Effector CD8-positive, alpha-beta T cell (primary cell): ENCODE measurements at regions not wholly inside any gene's neighbourhood (a gene's known extent, or its start where the extent isn't known, plus 50 kb on each side); places are given as distances from the start of the nearest gene placed in this dataset.
"Not testable (repeated sequence)": the region's sequence is repeated elsewhere in the genome, so short reads cannot be mapped to it uniquely, and the experiment has no call there.

Source experiments
- DNase-seq: peaks from one replicate; lab custom pipeline; 2025; lab: John Stamatoyannopoulos, UW

DNA sequence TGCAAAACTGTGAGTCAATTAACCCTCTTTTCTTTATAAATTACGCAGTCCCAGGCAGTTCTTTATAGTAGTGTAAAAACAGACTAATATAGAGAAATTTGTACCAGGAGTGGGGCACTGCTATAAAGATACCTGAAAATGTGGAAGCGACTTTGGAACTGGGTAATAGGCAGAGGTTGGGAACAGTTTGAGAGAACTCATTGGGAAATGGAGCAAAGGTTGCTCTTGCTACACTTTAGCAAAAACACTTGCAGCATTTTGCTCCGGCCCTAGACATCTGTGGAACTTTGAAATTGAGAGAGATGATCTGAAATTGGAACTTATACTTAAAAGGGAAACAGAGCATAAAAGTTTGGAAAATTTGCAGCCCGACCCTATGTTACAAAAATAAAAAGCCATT lies 810.9 kb downstream of the LTN1 start:
- DNase-seq = no peak

DNA sequence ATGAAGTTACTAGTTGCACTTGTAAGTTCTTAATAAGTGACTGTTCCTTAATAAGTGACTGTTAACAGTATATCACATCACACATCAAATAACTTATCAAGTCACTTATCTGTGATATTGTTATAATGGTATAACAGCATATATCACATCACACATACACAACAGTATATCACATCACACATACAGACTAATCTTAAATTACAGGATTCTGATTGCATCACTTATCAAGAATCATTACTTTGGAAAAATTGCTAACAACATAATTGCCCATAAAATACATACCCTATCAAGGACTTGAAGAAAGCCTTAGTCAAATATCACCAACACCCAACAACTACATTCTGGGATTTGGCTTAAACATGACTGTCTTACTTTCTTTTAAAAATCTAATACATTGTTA lies 813.5 kb downstream of the LTN1 start:
- no peak for DNase-seq

- no peak for DNase-seq
Measured at GRCh38 chr21:28177124-28177523, 815.6 kb downstream of the LTN1 start.

GRCh38 chr21:28174701-28175100 lies 818.0 kb downstream of the LTN1 start:
- DNase-seq = no peak

GRCh38 chr21:28174006-28174405 lies 818.7 kb downstream of the LTN1 start:
- DNase-seq = no peak

DNA sequence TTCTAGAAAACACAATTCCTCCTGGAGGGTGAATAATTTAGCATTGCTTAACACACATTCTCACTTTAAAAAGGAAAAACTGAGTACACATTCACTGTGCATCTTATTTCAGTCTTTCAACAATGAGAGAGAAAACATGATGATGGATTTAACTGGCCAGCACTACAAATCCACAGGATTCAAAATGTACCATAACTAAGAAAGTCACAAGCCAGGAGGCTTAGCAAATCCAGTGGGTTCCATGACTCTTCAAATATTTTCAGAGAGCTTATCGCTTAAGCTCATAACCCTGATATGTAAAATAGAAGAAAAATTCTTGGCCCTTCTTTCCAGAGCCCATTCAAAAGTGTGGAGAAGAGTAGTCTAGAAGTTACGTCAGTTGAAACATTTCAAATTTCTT lies 820.3 kb downstream of the LTN1 start:
- DNase-seq = no peak

- no peak for DNase-seq
Measured at GRCh38 chr21:28167366-28167765, 825.3 kb downstream of the LTN1 start.

GRCh38 chr21:28164519-28164918 lies 828.2 kb downstream of the LTN1 start:
- DNase-seq = not testable (repeated sequence)

DNA sequence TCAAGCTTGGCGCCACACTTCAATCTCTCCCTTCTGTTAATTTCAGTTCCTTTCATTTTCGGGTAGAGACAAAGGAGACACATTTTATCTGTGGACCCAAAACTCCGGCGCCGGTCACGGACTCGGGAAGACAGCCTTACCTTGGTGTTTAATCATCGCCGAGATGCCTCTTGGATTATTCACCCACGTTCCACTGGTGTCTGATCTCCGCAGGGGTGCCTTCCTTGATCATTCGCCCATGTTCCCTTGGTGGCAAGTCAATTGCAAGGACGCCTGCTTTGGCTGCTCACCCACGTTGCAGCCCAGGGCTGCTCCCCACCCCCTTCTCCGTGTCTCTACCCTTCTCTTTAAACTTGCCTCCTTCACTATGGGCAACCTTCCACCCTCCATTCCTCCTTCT lies 830.6 kb downstream of the LTN1 start:
- DNase-seq = not testable (repeated sequence)

DNA sequence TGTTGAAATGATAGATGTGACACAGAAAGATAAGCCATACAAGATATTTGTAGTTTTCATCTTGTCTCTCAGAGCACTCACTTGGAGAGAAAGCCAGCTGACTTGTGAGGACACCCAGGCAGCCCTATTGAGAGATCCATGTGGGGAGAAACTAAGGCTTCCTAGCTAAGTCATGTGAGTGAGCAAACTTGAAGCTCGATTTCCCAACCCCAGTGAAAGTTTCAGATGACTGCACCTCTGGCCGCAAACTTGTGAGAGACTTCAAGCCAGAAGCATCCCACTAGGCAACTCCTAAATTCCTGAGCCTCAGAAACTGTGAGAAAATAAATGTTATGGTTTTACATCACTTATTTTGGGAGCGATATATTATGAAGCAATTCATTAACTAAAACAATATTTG lies 832.3 kb downstream of the LTN1 start:
- DNase-seq = no peak

- no peak for DNase-seq
Measured at GRCh38 chr21:28159396-28159795, 833.3 kb downstream of the LTN1 start.

DNA sequence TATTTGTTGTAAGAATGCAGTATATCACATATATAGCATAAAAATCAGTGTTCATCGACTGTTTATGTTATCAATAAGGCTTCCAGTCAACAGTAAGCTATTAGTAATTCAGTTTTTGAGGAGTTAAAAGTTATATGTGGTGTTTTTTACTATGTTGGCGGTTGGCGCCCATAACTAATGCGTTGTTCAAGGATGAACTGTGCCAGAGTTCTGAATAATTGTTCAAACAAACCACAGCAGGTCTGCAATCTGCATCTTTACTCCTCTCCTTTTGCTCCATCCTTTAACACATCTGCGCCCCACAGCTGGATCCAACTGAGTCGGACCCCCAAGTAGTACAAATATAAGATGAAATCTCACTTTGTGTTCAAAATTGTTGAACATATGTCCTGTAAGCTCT lies 836.1 kb downstream of the LTN1 start:
- DNase-seq = no peak

DNA sequence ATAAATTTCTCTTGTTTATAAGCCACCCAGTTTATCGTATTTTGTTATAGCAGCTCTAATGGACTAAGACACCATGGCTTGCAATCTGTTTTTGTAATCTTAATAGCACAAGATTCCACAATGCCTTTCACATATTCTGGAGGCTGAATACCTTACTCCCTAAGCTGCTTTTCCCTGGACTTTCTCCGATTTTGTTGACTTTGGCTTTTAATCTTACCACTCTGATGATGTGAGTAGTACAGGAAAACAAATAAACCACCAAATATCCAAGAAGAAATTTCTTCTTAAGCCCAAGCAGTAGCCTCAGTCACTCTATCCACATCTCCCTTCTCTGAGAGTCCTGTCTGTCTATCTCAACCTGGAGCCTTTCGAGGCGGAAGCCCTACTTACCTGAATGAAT lies 838.6 kb downstream of the LTN1 start:
- no peak for DNase-seq

DNA sequence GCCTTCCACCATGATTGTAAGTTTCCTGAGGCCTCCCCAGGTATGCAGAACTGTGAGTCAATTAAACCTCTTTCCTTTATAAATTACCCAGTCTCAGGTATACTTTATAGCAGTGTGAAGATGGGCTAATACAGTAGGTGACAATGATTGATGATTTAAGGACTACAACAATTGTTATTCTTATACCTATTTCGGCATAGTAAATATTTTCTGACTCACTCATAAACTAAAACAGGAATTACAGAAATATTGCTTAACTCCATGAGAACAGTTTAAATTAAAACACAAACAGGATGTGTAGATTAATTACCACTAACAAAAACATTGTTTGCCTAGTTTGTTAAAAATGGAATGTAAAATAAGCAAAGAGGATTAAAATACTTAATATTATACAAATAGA lies 839.9 kb downstream of the LTN1 start:
- no peak for DNase-seq

- DNase-seq = no peak
Measured at GRCh38 chr21:28151758-28152157, 840.9 kb downstream of the LTN1 start.

- DNase-seq = no peak
Measured at GRCh38 chr21:28150778-28151177, 841.9 kb downstream of the LTN1 start.

GRCh38 chr21:28148400-28149064 lies 844.1 kb downstream of the LTN1 start:
- DNase-seq = no peak

DNA sequence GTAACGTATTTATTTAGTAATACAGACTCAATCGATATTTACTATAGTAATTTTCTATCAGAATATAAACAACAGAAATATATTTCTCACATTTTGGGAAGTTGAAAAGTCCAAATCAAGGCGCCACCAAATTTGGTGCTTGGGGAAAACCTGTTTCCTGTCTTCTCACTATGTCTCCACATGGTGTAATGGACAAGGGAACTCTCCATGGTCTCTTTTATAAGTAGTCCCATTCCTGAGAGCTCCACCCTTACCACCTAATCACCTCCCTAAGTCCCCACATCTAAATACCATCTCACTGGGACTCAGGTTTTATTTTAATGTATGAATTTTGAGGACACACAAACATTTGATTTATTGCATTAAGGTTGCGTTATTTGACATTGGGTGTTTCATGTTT lies 848.0 kb downstream of the LTN1 start:
- DNase-seq = no peak

DNA sequence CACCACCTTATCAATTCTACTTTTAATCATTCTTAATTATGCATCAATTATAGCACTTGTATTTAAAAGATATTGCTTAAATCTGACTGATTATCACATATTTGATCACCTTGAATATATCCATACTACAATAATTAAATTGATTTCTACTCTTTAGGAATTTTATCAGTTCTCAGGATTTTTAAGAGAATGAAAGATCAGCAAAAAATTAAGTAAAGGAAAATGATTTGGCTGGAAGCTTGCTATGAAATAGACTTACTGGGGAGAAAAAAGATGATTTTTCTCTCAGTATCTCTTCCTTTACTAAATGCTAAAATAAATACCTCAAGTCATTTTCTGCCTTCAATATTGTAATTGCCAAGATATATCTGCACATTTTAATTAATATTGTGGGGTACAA lies 848.6 kb downstream of the LTN1 start:
- DNase-seq = no peak

DNA sequence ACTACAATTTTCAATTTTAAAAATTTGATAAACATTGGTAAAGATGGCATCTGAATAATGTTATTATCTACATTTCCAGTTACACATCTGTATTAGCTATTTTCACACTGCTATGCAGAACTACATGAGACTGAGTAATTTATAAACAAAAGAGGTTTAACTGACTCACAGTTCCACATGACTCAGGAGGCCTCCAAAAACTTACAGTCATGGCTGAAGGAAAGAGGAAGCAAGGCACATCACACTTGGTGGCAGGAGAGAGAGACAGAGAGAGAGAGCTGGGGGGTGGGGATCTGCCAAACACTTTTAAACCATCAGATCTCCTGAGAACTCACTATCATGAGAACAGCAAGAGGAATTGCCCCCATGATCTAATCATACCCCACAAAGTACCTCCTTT lies 850.0 kb downstream of the LTN1 start:
- no peak for DNase-seq

GRCh38 chr21:28138272-28138671 lies 854.4 kb downstream of the LTN1 start:
- DNase-seq = no peak

DNA sequence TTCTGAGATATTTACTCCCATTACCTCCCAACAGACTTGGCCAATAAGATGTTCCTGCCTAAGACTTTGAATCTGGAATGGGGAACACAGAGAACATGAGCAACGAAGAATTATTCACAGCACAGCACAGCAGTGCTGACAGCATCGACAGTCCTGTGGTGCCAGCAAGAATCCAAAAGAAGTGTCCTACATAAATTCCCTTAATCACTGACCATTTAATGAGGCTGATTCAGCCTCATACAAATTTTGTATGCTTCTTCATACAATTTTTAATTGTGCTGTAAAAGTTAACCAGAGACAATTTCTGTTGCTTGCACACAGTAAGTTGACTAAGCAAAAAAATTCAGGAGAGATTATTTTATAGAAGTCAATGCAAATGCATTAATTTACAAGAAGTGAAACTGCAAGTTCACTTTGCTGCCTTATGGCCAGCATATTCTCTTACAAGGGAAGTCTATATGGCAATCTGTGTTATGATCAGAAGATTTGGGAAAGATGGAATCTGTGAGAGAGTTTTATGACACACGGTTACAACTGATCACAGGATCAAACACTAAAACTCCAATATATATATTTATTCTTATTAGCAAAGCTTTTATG lies 855.9 kb downstream of the LTN1 start:
- DNase-seq = no peak

- no peak for DNase-seq
Measured at GRCh38 chr21:28135646-28136045, 857.0 kb downstream of the LTN1 start.

DNA sequence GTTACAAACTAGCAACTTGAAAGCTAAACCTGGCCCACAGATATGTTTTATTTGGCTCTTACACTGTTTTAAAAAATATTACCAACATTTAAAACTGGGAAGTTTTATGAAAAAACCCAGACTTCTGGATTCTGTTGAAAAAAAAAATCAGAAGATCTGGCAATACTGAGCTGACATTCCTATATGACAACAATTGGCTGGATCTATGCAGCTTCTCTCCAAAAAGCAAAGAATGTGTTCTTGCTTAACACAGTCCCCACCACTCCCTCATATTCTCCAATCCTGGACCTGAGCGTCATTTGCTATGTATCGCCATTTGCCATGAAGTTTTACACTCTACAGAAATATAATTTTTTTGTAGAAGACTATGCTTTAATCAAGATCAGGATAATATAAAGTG lies 859.6 kb downstream of the LTN1 start:
- no peak for DNase-seq
